HT1080 (cell line): ENCODE measurements at regions not wholly inside any gene's neighbourhood (a gene's known extent, or its start where the extent isn't known, plus 50 kb on each side); places are given as distances from the start of the nearest gene placed in this dataset.
A peak's percentile ranks its signal among the peaks of the same experiment; 100 is the strongest.

Experiments
- DNase-seq: peaks from one replicate; pipeline ENCODE4 v3.0.0-alpha.2; 2015; ENCODE audit warnings: low read depth

- DNase-seq: no peak
These were observed 733.4 kb downstream of the JRKL start for GRCh38 chr11:97123237-97123636.

- DNase-seq: no peak
These were observed 746.3 kb downstream of the JRKL start for GRCh38 chr11:97136067-97136466.

GRCh38 chr11:97140885-97141494 lies 751.2 kb downstream of the JRKL start:
- DNase-seq: peak; percentile 5

- DNase-seq: no peak
These were observed 753.6 kb downstream of the JRKL start for GRCh38 chr11:97143463-97143862.

GRCh38 chr11:97149741-97150140 lies 759.9 kb downstream of the JRKL start:
- no peak for DNase-seq

- no peak for DNase-seq
These were observed 767.5 kb downstream of the JRKL start for GRCh38 chr11:97157221-97157740.

GRCh38 chr11:97158243-97158642 lies 768.4 kb downstream of the JRKL start:
- DNase-seq: no peak

GRCh38 chr11:97163631-97164191 lies 773.9 kb downstream of the JRKL start:
- no peak for DNase-seq

- no peak for DNase-seq
These were observed 812.2 kb downstream of the JRKL start for GRCh38 chr11:97201743-97202612.

GRCh38 chr11:97202613-97203292 lies 812.9 kb downstream of the JRKL start:
- DNase-seq: no peak

- DNase-seq: no peak
These were observed 828.2 kb downstream of the JRKL start for GRCh38 chr11:97218011-97218410.

GRCh38 chr11:97223647-97224046 lies 833.8 kb downstream of the JRKL start:
- no peak for DNase-seq

GRCh38 chr11:97224396-97224795 lies 834.6 kb downstream of the JRKL start:
- DNase-seq: no peak

- DNase-seq: no peak
These were observed 836.0 kb downstream of the JRKL start for GRCh38 chr11:97225794-97226193.

- DNase-seq: no peak
These were observed 840.1 kb downstream of the JRKL start for GRCh38 chr11:97229936-97230335.

- DNase-seq: no peak
These were observed 841.4 kb downstream of the JRKL start for GRCh38 chr11:97231231-97231630.

GRCh38 chr11:97234016-97234415 lies 844.2 kb downstream of the JRKL start:
- no peak for DNase-seq

- DNase-seq: no peak
These were observed 847.3 kb downstream of the JRKL start for GRCh38 chr11:97237151-97237550.

GRCh38 chr11:97247601-97248000 lies 857.8 kb downstream of the JRKL start:
- DNase-seq: no peak

- DNase-seq: no peak
These were observed 865.0 kb downstream of the JRKL start for GRCh38 chr11:97254790-97255189.

- DNase-seq: no peak
These were observed 869.6 kb downstream of the JRKL start for GRCh38 chr11:97259434-97259833.

- no peak for DNase-seq
These were observed 870.1 kb downstream of the JRKL start for GRCh38 chr11:97259884-97260283.
